ENCODE measurements at regions not wholly inside any gene's neighbourhood (a gene's known extent, or its start where the extent isn't known, plus 50 kb on each side); places are given as distances from the start of the nearest gene placed in this dataset.

- no peak for DNase-seq (ENCODE audit: low read depth)
Observed at GRCh38 chr2:45255563-45255962, 246.3 kb upstream of the SIX2 start.

- no peak for DNase-seq (ENCODE audit: low read depth)
Observed at GRCh38 chr2:45254025-45254424, 244.8 kb upstream of the SIX2 start.

DNA sequence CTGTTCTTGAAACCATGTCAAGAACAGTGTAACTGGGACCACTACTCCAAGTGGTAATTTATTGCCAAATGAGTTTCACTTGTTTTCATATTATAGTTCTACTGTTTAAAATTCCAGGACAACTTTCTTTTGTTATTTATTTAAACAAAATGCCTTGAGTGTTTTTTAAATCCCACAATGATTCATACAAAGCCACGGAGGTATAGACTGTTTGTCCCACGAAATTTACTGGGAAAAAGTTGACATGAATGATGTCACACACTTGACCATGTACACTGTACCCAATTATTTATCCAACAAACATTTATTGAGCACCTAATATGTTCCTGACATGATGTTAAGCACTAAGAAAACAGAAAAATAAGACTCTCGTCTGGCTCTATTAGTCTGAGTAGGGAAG, 243.9 kb upstream of the SIX2 start:
- no peak for DNase-seq (ENCODE audit: low read depth)

- DNase-seq (ENCODE audit: low read depth): no peak
Observed at GRCh38 chr2:45250176-45250575, 240.9 kb upstream of the SIX2 start.

GRCh38 chr2:45248214-45248613, 239.0 kb upstream of the SIX2 start:
- DNase-seq (ENCODE audit: low read depth): no peak

GRCh38 chr2:45244928-45245327, 235.7 kb upstream of the SIX2 start:
- no peak for DNase-seq (ENCODE audit: low read depth)

- DNase-seq (ENCODE audit: low read depth): no peak
Observed at GRCh38 chr2:45242161-45242741, 233.0 kb upstream of the SIX2 start.

DNA sequence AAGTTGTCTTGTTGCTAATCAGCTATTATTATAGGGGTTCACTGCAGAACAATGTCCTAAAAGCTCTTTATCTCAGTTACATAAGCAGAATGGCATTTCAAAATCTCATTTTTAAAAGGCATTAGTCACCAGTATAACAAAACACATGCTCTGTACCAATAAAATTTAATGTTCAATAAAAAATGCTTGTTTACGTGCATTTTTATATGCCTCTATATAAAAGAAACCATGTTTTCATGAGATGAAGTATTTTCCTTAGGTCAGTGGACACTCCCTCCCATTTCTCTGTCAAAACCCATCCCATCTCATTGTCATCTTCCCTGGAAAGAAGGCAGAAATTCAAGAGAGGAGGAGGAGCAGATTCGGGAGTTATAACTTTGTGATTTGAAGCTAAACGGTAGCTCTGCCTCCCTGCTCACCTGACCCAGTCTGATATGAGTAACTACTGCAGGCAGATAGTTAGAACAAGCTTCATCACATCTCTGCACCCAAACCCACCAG, 231.9 kb upstream of the SIX2 start:
- DNase-seq (ENCODE audit: low read depth): no peak

GRCh38 chr2:45237850-45238542, 228.7 kb upstream of the SIX2 start:
- DNase-seq (ENCODE audit: low read depth): no peak

DNA sequence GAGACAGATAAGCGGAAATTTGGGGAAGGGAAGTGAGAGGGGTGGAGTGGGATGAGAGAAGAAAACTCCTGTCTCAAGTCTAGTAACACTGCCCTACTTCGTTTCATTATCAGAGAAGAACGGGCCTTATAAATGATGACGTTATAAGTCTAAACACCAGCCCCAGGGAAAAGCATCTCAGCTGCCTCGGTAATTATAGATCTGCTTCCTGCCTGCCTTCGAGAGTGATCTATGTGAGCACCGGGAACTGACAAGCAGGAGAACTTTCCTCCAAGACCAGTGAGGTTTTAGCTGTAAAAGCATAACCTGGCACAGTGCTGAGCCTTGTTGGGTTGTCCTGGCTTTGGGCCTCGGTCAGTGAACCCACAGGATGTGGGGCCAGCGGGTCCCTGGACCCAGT, 227.9 kb upstream of the SIX2 start:
- no peak for DNase-seq (ENCODE audit: low read depth)

DNA sequence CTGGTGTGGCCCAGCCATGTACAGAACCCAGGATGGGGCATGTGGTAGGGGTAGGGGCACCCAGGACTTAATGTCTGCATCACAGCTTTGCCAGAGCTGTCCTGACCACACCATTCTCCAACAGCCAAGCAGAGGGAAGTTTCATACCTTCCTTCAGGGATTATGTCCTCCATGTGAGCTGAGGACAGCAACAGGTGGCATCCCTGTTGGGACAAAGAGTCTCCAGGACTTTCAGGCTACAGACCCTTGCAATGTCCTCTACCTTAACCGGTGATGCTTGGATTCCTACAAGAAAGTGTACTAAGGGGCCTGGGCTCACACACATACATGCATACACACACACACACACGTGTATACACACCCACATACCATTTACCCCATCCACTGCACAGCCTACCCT, 227.0 kb upstream of the SIX2 start:
- no peak for DNase-seq (ENCODE audit: low read depth)

- DNase-seq (ENCODE audit: low read depth): no peak
Observed at GRCh38 chr2:45233301-45233700, 224.0 kb upstream of the SIX2 start.

DNA sequence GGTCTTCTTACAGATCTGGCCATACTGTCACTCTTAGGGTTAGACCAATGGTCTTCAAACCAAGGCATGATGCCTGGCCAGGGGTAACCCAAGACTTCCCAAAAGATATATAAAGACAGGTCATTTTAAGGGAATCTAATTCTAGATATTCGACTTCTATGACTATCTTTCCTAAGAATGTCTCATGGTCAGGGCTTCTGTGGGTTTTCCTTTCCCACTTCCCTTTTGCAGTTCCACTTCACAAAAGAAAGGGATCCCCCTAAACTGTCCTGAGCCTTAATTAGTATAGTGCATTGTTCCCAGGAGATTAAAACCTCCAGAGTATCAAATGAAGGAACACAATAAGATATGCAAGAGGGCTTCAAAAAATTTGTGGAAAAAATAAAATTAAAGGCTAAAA, 223.6 kb upstream of the SIX2 start:
- DNase-seq (ENCODE audit: low read depth): no peak

DNA sequence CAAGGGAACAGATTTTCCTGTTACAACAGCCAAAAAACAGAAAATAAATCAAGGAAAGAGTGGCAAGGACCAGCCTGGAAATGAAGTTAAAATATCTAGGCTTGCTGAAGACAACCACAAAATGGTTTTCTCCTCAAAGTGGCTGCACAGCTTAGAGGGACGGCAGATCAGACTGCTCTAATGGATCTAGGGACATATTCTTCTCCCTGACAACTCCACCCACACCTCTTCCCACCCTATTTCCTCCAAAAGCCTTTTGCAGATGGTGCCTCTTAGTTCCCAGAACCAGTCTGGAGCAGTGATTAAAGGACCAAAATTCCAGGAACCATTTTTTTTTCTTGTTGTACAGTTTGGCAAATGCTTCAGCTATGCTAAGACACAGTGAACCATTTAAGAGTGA, 220.2 kb upstream of the SIX2 start:
- no peak for DNase-seq (ENCODE audit: low read depth)

DNA sequence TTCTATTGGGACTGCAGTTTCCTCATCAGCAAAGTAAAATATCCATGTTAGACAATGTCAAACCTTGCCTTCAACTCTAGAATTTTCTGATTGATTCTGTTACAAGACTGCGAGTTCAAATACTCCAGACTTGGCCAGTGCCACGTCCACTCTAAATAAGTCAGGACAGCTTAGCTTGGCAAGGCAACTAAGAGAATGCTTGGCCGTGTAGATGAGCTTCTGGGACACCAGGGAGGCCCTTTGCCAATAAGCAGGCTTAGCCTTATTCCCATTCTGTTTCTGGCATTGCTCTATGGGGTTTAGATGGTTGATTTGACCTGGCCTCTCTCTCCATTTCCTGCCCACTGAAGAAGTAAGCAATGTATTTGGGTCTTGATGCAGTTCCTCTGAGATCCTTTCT, 218.1 kb upstream of the SIX2 start:
- DNase-seq (ENCODE audit: low read depth): no peak

- no peak for DNase-seq (ENCODE audit: low read depth)
Observed at GRCh38 chr2:45224993-45225380, 215.7 kb upstream of the SIX2 start.

DNA sequence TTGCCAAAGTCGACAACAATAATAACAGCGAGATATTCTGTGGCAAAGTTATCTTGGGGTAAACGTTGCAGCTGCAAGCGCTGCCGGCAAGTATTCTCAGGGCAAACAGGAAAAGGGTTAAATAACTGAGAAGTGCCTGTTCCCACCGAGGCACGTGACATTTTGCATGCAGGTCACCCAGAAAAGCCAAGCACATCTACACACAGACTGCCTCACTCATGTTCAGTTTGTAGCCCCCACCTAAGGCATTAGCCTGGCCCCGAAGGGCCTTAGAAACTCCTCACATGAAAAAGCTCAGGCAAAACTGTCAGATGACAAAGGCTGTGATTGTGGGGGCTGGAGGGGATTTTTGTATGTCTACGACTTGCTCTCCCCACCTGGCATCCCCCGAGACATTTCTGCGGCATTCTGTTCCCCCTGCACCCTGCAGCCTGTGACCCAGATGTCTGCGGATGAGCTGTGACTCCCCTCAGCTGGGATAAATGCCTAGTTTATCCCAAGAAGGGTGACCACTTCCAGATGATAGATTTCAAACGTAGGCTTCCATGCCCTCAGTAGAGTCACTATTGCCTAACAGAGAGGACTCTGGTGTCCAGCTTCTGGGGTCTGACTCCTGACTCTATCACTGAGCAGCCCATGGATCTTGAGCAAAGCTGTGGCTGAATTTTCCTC, 215.2 kb upstream of the SIX2 start:
- DNase-seq (ENCODE audit: low read depth): no peak

- DNase-seq (ENCODE audit: low read depth): no peak
Observed at GRCh38 chr2:45223531-45223930, 214.3 kb upstream of the SIX2 start.

GRCh38 chr2:45220227-45220626, 211.0 kb upstream of the SIX2 start:
- no peak for DNase-seq (ENCODE audit: low read depth)

DNA sequence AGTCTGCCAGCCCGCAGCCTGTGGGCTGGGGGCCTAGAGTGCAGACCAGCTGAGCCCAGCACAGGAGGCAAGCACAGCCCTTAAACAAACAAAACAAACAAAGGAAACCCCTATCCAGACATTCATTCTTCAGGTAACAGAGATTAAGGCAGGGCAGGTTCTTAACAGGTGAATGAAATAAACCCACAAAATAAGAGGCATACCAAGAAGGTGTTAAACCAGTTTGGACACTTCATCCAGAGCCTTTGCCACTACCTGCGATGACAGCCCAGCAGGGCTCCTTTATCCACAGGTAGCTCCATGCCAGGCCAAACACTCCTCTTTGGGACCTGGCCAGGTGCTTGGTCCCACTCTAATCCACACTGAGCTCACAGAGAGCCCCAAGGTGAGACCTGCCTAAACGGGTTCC, 209.7 kb upstream of the SIX2 start:
- no peak for DNase-seq (ENCODE audit: low read depth)

- no peak for DNase-seq (ENCODE audit: low read depth)
Observed at GRCh38 chr2:45218297-45218696, 209.0 kb upstream of the SIX2 start.

- no peak for DNase-seq (ENCODE audit: low read depth)
Observed at GRCh38 chr2:45216118-45216517, 206.9 kb upstream of the SIX2 start.

DNA sequence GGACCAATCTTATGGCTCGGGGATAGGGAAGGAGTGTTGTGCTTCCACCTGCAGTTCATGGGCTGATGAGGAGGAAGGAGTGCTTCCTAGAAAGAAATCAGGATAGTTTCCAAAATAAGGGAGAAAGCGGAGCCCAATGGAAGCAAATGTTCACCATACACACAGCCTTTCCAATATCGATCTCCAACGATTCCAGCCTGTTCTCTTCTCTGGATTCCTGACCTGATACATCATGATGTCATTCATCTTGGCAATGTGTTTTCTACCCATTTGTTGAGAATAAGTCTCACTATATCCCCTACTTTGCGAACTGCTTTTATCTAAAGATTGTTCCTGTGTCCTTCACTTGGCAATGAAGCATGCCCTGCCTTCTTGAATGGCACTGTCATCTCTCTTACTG, 205.3 kb upstream of the SIX2 start:
- no peak for DNase-seq (ENCODE audit: low read depth)

Data from forelimb muscle (tissue), 1 donor.